Cardiac fibroblast (primary cell): ENCODE measurements at regions not wholly inside any gene's neighbourhood (a gene's known extent, or its start where the extent isn't known, plus 50 kb on each side); places are given as distances from the start of the nearest gene placed in this dataset.

ENCODE experiments used
- DNase-seq, 2 donors: peaks; one replicate each; pipeline versions ENCODE4 v3.0.0 to v3.0.0-alpha.2; 2010; ENCODE audit warnings: low read depth in 2 of 2
- H3K4me3 ChIP-seq, 2 donors: replicated peaks in 1 of 2; 1 replicate in 1 of 2; 2 replicates in 1 of 2; pipeline ENCODE4 v1.5.1; 2011; ENCODE audit warnings: low read depth in 2 of 2, low read length in 2 of 2, mild to moderate bottlenecking in 2 of 2, moderate library complexity in 1 of 2
- TF ChIP-seq, protein P1 (sequence below): IDR thresholded peaks from one replicate; pipeline ENCODE4 v1.5.1; 2011; ENCODE audit warnings: low read depth, mild to moderate bottlenecking, low read length, inconsistent platforms

DNA sequence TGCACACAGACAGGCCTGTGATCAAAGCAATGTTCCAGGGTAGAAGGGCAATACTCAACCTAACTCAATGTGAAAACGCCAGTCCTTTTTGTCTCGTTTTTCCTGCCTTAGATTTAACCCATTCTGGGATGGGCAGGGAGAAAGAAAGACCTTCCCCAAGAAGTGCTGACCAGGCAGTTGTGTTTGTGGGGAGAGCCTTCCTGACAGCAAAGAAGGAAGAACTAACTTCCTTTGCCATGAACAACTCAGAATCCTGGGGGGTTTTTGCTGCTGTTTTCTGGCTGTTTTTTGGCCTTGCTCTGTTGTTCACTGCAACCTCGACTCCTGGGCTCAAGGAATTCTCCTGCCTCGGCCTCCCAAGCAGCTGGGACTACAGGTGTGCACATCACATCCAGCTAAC lies 112.0 kb upstream of the RAB4A start:
- DNase-seq = no peak
- TF ChIP-seq, protein P1, sequence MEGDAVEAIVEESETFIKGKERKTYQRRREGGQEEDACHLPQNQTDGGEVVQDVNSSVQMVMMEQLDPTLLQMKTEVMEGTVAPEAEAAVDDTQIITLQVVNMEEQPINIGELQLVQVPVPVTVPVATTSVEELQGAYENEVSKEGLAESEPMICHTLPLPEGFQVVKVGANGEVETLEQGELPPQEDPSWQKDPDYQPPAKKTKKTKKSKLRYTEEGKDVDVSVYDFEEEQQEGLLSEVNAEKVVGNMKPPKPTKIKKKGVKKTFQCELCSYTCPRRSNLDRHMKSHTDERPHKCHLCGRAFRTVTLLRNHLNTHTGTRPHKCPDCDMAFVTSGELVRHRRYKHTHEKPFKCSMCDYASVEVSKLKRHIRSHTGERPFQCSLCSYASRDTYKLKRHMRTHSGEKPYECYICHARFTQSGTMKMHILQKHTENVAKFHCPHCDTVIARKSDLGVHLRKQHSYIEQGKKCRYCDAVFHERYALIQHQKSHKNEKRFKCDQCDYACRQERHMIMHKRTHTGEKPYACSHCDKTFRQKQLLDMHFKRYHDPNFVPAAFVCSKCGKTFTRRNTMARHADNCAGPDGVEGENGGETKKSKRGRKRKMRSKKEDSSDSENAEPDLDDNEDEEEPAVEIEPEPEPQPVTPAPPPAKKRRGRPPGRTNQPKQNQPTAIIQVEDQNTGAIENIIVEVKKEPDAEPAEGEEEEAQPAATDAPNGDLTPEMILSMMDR = no peak
- no peak overlapping the region for H3K4me3 ChIP-seq

DNA sequence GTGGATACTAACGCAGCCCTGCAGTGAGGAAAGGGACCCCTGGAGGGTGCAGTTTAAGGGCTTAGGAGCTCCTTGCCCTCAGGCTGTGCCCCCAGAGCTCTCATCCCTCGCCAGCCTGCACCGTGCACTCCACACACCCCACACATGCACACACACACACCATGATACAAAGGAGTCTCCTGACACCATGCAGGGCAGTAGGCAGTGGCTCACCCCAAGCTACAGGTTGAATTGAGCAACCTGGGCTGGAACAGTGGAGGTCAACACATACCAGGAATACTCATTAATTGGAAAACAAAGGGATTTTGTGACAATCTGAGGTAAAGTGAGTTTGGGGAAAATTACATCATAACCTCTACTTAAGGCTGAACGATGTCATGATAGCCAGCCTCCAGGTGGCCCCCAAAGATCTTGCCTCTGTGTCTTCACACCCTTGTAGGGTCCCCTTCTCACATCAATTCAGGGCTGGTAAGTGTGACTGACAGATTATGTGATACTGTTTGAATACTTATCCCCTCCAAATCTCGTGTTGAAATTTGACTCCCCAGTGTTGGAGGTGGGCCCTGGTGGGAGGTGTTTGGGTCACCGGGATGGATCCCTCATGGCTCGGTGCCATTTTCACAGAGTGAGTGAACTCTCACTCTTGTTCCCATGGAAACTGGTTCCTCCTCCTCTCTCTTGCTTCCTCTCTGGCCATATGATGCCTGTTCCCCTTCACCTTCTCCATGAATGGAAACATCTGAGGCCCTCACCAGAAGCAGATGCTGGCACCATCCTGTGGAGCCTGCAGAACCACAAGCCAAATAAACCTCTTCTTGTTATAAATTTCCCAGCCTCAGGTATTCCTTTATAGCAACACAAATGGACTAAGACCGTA lies 111.0 kb upstream of the RAB4A start:
- no peak for DNase-seq

DNA sequence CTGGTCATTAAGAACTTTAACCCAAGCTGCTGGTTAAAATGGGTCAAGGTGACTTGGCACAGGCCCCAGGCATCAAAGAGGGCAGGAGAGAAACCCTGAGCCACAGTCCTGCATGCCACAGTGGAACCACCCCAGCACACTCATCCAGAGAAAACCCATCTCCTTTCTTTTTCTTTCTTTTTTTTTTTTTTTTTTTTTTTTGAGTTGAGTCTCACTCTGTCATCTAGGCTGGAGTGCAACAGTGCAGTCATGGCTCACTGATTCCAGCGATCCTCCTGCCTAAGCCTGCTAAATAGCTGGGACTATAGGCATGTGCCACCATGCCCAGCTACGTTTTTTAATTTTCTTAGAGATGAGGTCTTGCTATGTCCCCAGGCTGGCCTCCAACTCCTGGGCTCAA lies 109.2 kb upstream of the RAB4A start:
- DNase-seq = no peak
- H3K4me3 ChIP-seq = no peak overlapping the region
- TF ChIP-seq, protein P1 = no peak

More for the DNA sequence above, 111.0 kb upstream of the RAB4A start:
- no peak overlapping the region for H3K4me3 ChIP-seq
- TF ChIP-seq, protein P1 = no peak

DNA sequence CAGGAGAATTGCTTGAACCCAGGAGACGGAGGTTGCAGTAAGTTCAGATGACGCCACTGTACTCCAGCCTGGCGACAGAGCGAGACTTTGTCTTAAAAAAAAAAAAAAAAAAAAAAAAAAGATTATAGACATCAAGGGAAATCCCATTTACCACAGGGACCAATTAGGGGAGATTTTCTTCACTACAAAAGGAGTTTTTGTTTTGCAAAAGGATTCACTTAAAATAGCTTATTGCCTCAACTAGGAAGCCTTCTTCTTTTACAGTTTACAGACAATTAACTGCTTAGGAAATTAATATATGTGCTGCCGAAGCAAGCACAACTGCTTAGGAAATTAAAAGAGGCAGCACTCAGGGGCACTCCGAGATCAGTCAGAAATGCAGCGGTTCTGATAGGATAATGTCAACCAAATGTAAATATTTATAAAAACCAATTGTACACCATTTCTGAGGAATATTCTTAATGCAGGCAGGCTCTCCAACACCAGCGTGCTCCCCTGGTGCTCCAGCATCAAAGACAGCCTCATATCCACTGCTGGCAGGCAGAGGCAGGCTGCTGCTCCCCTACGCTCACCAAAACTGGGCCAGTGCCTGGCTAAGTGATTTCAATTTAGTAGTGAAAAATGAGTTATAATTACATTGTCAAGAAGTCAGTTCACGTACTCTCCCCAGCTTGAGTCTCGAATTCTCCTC lies 107.9 kb upstream of the RAB4A start:
- TF ChIP-seq, protein P1 = no peak

DNA sequence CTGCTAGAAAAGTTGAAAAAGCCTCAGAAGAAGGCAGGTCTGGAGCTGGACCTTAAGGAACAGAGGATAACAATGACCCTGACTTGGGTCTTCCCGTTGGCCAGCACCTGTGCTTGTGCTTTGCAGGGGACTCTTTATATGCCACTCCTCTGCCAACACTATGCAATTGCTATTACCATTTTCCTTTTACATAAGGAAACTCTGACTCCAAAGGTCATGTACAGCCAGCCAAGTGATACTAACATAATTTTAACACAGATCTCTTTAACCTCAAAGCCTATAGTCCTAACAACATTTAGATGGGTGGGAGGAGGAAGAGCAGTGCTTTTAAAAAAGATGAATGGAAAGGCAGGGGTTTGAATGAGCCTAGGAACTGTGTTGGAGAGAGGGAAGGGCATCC lies 106.6 kb upstream of the RAB4A start:
- H3K4me3 ChIP-seq = no peak overlapping the region
- TF ChIP-seq, protein P1 = no peak
- DNase-seq = no peak

More for the DNA sequence above, 107.9 kb upstream of the RAB4A start:
- no peak for DNase-seq
- H3K4me3 ChIP-seq = no peak overlapping the region

DNA sequence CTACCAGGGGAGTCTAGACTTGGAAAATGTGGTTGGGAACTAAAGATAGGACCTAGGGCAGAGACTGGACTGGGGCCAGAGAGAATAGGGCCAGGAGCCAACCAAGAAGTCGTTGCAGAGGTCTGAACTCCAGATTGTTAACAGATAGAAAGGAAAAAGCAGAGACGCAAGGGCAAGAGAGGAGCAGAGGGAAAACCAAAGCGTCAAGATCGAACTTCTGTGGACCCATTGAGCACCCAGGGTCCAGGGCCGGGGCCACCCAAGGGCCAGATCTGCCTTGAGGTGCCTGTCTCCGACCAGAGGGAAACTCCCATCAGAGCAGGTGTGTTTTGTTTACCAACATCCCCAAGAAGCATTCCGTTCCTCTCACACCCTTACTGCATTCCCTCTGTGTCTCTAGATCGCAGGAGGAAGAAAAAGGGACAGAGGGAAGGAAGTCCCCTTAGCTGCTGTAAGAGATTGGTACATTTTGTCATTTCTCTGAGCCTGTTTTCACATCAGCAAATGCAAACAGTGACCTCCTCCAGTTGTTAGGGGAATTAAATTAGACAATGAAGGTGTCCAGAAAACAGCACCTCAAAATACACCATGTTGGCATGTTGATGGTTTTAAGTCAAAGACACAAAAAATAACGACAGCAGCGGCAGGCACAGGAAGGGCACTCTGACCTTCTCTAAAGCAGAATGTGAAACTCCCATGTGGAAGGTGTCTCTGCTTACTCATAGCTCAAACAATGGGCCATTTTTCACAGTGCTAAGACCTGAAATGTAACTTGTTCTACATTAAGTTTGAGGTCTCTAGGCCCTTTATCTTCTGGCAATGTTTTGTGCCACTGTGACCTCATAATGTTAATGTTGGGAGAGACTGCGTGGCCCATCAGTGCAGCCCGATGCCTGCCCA lies 105.8 kb upstream of the RAB4A start:
- H3K4me3 ChIP-seq = no peak overlapping the region
- TF ChIP-seq, protein P1 = no peak
- DNase-seq = no peak
